ENCODE measurements at regions not wholly inside any gene's neighbourhood (a gene's known extent, or its start where the extent isn't known, plus 50 kb on each side); places are given as distances from the start of the nearest gene placed in this dataset.

GRCh38 chr1:106217765-106218164 lies 838.7 kb upstream of the PRMT6 start:
- H3K27ac ChIP-seq: no peak overlapping the region
- H2AFZ ChIP-seq: no peak overlapping the region
- H3K27me3 ChIP-seq: no peaks in the 10 kb centered on the region
- no peak for DNase-seq (ENCODE audit: low spot score)
- H3K4me2 ChIP-seq: no peak overlapping the region
- no peaks in the 10 kb centered on the region for H4K20me1 ChIP-seq (ENCODE audit: insufficient read depth, poor library complexity, severe bottlenecking)
- 71% methylated on average over 2 of the region's 2 CpGs for WGBS (ENCODE audit: low lambda C conversion rate, missing lambda C conversion rate)
- H3K36me3 ChIP-seq (replicated peaks; ENCODE audit: insufficient read depth, low read depth): no peaks in the 10 kb centered on the region
- no peak overlapping the region for H3K4me3 ChIP-seq
- H3K9me3 ChIP-seq (ENCODE audit: low read depth): no peaks in the 10 kb centered on the region
- no peak for TF ChIP-seq EZH2phosphoT487 (IDR thresholded peaks at IDR 0.05; ENCODE audit: low read depth, severe bottlenecking, unreplicated experiment)
- peak; percentile 10 for TF ChIP-seq CTCF (IDR thresholded peaks at IDR 0.05; ENCODE audit: poor library complexity)
- no peak for TF ChIP-seq EZH2 (IDR thresholded peaks at IDR 0.05; ENCODE audit: borderline replicate concordance)
- H3K4me1 ChIP-seq (ENCODE audit: insufficient read depth): no peaks in the 10 kb centered on the region
- H3K9me2 ChIP-seq (replicated peaks; ENCODE audit: insufficient read depth): no peaks in the 10 kb centered on the region
- no peaks in the 10 kb centered on the region for H3K79me2 ChIP-seq

GRCh38 chr1:106222403-106222802 lies 834.1 kb upstream of the PRMT6 start:
- Histone ChIP-seq H3K36me3 (replicated peaks; ENCODE audit: insufficient read depth, low read depth) (no peaks in the 10 kb centered on the region), H4K20me1 (ENCODE audit: insufficient read depth, poor library complexity, severe bottlenecking) (no peaks in the 10 kb centered on the region), H3K4me1 (ENCODE audit: insufficient read depth) (no peaks in the 10 kb centered on the region), H3K9me2 (replicated peaks; ENCODE audit: insufficient read depth) (no peaks in the 10 kb centered on the region), H3K4me3 (no peak overlapping the region), H3K9me3 (ENCODE audit: low read depth) (no peaks in the 10 kb centered on the region), H3K4me2 (no peak overlapping the region), H2AFZ (no peak overlapping the region), H3K27me3 (no peaks in the 10 kb centered on the region), H3K79me2 (no peaks in the 10 kb centered on the region), H3K27ac (no peak overlapping the region)
- DNase-seq (ENCODE audit: low spot score): no peak
- 68% methylated on average over 4 of the region's 4 CpGs for WGBS (ENCODE audit: low lambda C conversion rate, missing lambda C conversion rate)
- no peak for TF ChIP-seq EZH2phosphoT487 (IDR thresholded peaks at IDR 0.05; ENCODE audit: low read depth, severe bottlenecking, unreplicated experiment)
- TF ChIP-seq CTCF (IDR thresholded peaks at IDR 0.05; ENCODE audit: poor library complexity): no peak
- no peak for TF ChIP-seq EZH2 (IDR thresholded peaks at IDR 0.05; ENCODE audit: borderline replicate concordance)

GRCh38 chr1:106223213-106223612 lies 833.3 kb upstream of the PRMT6 start:
- 91% methylated on average over 1 of the region's 1 CpG for WGBS (ENCODE audit: low lambda C conversion rate, missing lambda C conversion rate)
- TF ChIP-seq CTCF (IDR thresholded peaks at IDR 0.05; ENCODE audit: poor library complexity) (no peak), EZH2 (IDR thresholded peaks at IDR 0.05; ENCODE audit: borderline replicate concordance) (no peak), EZH2phosphoT487 (IDR thresholded peaks at IDR 0.05; ENCODE audit: low read depth, severe bottlenecking, unreplicated experiment) (no peak)
- no peak overlapping the region for H2AFZ ChIP-seq

DNA sequence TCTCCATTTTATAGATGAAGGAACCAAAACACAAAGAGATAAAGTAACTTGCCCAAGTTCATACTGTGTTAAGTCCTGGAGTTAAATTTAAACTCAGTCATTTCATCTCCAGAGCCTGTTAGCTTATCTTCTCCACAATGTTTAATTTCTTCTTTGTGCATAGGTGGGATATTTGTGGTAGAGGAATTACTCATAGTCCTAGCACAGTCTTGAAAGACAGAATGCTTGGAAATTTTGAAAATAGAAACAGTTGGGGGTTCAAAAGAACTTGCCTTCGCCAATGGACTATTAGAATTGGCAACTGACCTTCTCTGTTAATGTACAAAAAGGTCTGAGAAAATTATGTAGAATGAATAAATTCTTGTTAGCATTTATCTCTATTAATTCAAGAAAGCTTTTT lies 832.0 kb upstream of the PRMT6 start:
- 80% methylated on average over 1 of the region's 1 CpG for WGBS (ENCODE audit: low lambda C conversion rate, missing lambda C conversion rate)
- no peak overlapping the region for H3K4me3 ChIP-seq
- no peaks in the 10 kb centered on the region for H3K27me3 ChIP-seq
- DNase-seq (ENCODE audit: low spot score): no peak
- no peaks in the 10 kb centered on the region for H4K20me1 ChIP-seq (ENCODE audit: insufficient read depth, poor library complexity, severe bottlenecking)
- no peaks in the 10 kb centered on the region for H3K9me3 ChIP-seq (ENCODE audit: low read depth)
- TF ChIP-seq EZH2 (IDR thresholded peaks at IDR 0.05; ENCODE audit: borderline replicate concordance) (no peak), CTCF (IDR thresholded peaks at IDR 0.05; ENCODE audit: poor library complexity) (no peak), EZH2phosphoT487 (IDR thresholded peaks at IDR 0.05; ENCODE audit: low read depth, severe bottlenecking, unreplicated experiment) (no peak)
- no peaks in the 10 kb centered on the region for H3K36me3 ChIP-seq (replicated peaks; ENCODE audit: insufficient read depth, low read depth)
- H3K79me2 ChIP-seq: no peaks in the 10 kb centered on the region
- H3K4me2 ChIP-seq: no peak overlapping the region
- H2AFZ ChIP-seq: no peak overlapping the region
- no peaks in the 10 kb centered on the region for H3K4me1 ChIP-seq (ENCODE audit: insufficient read depth)
- H3K27ac ChIP-seq: no peak overlapping the region
- H3K9me2 ChIP-seq (replicated peaks; ENCODE audit: insufficient read depth): no peaks in the 10 kb centered on the region

More at GRCh38 chr1:106223213-106223612, 833.3 kb upstream of the PRMT6 start:
- H3K9me3 ChIP-seq (ENCODE audit: low read depth): no peaks in the 10 kb centered on the region
- no peak overlapping the region for H3K4me3 ChIP-seq
- H3K27ac ChIP-seq: no peak overlapping the region
- no peaks in the 10 kb centered on the region for H3K27me3 ChIP-seq
- DNase-seq (ENCODE audit: low spot score): no peak
- no peaks in the 10 kb centered on the region for H3K79me2 ChIP-seq
- no peaks in the 10 kb centered on the region for H4K20me1 ChIP-seq (ENCODE audit: insufficient read depth, poor library complexity, severe bottlenecking)
- H3K4me1 ChIP-seq (ENCODE audit: insufficient read depth): no peaks in the 10 kb centered on the region
- H3K9me2 ChIP-seq (replicated peaks; ENCODE audit: insufficient read depth): no peaks in the 10 kb centered on the region
- no peak overlapping the region for H3K4me2 ChIP-seq
- no peaks in the 10 kb centered on the region for H3K36me3 ChIP-seq (replicated peaks; ENCODE audit: insufficient read depth, low read depth)
